Left cardiac atrium (tissue), 4 donors: ENCODE measurements at regions not wholly inside any gene's neighbourhood (a gene's known extent, or its start where the extent isn't known, plus 50 kb on each side); places are given as distances from the start of the nearest gene placed in this dataset.
"Not testable (repeated sequence)": the region's sequence is repeated elsewhere in the genome, so short reads cannot be mapped to it uniquely, and the experiment has no call there.

Experiments used
- ATAC-seq, 2 donors: fragments of 200-7000 bp; cut with Tn5 transposase; one replicate each; pipeline ENCODE4 v1.9.1; 2020; ENCODE audit warnings: mild to moderate bottlenecking in 2 of 2, moderate library complexity in 2 of 2
- DNase-seq: peaks from one replicate; pipeline ENCODE4 v3.0.0-alpha.2; 2020
- intact Hi-C, 2 donors: fragments of 100-400 bp; cut with DNase I; formaldehyde crosslinking; loops; one replicate each; pipeline versions ENCODE4 v1.14.1 to v1.15.1; 2022 to 2023
- donor health status: DM: no; HTN: yes; CAD: no.
- donor health status: DM: no; HTN: yes; CAD: no; lungs with severe emphysema.
- donor health status: DM: yes; HTN: yes; CAD: no.
- donor health status: Dilated cardiomyopathy.

DNA sequence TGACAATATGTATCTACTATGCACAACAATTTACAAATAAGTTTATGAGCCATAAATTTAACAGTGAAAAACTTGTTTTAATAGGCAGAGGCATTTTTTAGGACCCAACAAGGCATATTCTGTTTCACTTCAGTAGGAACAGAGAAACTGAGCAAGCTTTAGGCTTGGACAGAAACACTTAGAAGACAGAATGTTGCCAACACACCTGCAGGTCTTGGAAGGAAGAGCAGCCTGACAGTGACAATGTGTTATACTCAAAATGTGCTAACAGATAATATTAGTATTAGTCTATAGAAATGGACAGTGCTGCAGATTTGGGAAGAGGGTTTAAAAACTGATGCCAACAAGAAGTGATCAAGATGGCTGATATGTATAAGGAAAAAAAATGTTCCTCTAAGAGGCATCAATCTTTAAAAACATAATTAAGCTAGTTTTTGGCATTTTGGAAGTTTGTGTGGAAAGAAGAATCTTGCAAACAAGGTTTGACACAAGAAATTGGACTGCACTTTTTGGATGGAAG lies 297.1 kb upstream of the FSIP2 start:
- intact Hi-C loops, result no loop called here
- ATAC-seq, result no peak

DNA sequence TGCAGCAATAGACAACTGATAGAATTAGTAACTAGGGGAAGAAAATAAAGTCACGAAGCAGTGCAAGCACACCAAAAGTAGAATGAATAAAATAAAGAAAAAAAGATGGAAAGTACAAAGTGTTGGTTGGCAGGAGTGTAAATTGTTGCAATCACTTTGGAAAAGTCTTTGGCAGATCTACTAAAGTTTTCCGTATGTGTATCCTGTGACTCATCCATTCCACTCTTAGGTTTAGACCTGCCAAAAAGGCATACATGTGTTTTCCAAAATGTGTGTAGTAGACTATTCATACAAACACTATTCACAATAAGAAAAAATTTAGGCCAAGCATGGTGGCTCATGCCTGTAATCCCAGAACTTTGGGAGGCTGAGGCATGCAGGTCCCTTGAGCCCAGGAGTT lies 282.1 kb upstream of the FSIP2 start:
- ATAC-seq (peak in 1 of 2 donors; percentile 46), DNase-seq (no peak)
- intact Hi-C loops, result no loop called here

More for the DNA sequence above, 297.1 kb upstream of the FSIP2 start:
- DNase-seq, result no peak

DNA sequence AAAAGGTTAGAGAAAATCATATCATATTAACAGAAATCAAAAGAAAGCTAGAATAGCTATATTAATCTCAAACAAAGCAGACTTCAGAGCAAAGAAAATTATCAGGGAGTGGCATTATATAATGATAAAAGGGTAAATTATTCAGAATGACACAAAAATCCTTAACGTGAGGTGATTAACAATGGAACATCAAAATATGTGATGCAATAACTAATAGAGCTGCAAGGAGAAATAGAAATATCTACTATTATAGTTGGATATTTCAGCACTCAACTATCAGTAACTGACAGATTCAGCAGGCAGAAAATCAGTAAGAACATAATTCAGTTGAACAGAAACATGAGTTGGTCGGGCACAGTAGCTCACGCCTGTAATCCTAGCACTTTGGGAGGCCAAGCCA lies 275.1 kb upstream of the FSIP2 start:
- ATAC-seq (no peak), DNase-seq (no peak)
- intact Hi-C loops, result no loop called here

DNA sequence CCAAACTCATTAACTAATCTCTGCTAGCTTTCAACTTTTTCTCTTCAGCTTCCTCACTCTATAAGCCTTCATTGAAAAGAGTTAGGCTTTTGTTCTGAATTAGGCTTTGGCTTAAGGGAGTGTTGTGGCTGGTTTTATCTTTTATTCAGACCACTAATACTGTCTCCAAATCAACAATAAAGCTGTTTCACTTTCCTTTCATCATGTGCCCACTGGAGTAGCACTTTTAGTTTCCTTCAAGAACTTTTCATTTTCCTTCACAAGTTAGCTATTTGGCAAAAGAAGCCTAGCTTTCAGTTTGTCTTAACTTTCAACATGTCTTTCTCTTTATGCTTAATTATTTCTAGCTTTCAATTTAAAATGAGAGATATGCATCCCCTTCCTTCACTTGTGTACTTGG lies 271.7 kb upstream of the FSIP2 start:
- intact Hi-C loops, result no loop called here
- ATAC-seq (no peak), DNase-seq (no peak)

DNA sequence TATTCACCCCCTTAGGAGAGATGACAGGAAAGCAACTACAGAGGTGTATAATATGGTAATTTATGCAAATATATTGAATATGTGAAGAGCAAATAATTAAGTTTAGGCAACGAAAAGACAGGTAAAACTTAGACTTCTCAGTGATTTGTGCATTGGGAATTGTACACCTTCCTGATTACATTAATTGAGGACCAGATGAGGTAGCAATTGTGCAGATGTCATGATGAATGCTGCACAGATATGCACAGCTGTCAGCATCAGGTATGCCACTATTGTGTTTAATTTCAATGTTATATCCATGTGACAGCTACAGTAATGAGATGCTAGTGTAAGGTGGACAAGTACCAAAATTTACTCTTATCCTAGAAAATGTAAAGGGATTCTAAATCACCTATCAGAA lies 267.2 kb upstream of the FSIP2 start:
- intact Hi-C loops, result no loop called here
- ATAC-seq, result no peak
- DNase-seq, result no peak

DNA sequence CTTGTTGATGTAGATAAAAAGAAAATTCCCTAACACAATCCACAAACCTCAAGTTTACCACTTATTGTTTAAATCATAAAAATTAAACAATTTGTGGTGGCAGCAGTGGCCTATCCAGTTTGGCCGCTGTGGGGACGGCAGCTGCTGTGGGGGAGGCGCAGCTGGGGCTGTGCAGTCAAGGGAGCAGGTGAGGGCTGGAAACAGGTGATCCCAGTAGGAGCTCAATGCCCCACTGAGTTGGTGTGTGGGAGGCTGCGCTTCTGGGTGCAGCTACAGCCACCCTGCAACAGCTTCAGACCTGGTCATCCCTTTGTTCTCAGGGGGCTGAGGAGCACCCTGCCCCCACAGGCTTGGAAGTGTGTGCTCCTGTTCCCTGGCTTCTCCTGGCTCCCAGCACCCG lies 266.0 kb upstream of the FSIP2 start:
- ATAC-seq (no peak), DNase-seq (no peak)
- intact Hi-C loops, result no loop called here

DNA sequence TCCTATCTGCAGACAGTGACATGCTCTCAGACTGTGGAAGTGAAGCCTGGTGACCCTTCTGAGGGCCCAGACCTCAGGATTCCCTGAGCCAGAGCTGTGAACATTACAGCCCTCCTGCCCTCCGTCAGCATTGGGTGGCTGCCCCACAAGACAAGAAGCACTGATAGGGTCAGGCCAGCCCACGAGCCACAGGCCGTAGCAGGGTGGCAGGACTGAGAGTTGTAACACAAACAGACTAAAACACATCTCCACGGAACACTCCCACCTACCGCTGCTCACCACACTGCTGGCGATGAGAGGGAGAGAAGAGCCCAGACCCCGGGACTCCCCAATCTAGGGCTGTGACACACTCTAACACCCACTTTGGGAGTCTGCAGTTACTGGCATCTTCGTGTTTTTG lies 264.8 kb upstream of the FSIP2 start:
- ATAC-seq (no peak), DNase-seq (no peak)
- intact Hi-C loops, result no loop called here

DNA sequence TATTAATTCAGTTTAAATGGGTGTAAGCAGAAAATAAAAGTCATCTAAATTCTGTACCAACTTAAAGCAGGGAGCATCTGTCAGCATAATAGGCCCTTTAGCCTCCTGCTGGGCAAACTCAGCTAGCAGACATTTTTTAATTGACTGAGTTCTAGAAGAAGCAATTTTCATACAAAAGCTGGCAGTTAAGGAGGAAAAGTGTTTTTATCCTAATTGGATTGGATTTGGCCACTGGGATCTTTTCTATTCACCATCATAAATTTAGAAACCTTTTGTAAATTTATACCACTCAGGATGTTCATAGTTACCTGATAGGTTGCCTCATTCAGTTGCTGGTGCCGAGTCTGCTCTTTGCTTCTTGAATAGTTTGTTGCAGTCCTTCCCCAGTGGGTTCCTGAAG lies 262.7 kb upstream of the FSIP2 start:
- ATAC-seq (no peak), DNase-seq (no peak)
- intact Hi-C loops, result no loop called here

DNA sequence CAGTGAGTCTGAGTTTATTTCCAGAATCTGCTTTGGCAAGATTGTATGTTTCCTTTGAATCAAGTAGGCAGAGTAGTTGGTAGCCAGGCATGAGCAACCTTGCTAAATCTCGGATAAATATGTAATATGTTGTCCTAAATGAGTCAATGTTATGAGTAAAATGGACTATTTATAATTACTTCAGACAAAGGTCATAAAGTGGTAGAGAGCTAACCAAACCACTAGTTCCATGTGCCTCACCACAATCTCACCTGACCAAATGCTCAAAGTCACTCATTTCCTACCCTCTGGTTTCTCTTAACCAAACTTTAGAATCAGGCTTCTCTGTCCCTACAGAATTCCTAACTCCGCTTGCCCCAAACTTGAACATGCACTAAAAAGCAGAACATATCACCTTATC lies 261.2 kb upstream of the FSIP2 start:
- no peak for ATAC-seq
- intact Hi-C loops, result no loop called here
- DNase-seq, result no peak

DNA sequence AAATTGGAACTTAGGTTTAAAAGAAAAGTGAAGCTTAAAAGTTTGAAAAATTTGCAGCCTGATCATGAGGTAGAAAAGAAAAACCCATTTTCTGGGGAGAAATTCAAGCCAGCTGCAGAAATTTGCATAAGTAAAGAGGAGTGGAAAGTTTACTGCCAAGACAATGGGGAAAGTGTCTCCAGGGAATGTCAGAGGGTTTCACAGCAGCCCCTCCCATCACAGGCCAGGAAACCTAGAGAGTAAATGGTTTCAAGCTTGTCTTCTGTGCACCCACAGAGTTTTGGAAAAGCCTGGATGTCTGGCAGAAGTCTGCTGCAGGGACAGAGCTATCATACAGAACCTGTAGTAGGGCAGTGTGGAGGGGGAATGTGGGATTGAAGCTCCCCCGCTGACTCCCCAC lies 254.0 kb upstream of the FSIP2 start:
- intact Hi-C loops, result no loop called here
- no peak for ATAC-seq
- DNase-seq, result no peak

DNA sequence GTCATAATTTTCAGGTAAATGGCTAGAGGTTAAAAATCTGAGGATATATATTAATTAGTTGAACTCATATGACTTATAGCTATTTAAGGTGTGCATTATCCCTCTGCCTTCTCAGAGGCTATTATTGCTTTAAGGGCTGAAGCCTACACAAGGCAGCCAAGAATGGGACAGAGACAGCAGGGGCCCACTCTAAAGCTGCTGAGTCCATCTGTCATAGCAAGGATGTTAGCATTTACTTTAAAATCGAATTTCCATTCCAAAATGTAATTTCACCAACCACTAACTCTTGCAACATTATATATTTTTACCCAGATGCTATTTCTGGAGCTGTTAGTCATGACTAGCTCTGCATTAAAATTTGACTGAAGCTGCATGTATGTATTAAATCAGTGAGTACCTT lies 236.3 kb upstream of the FSIP2 start:
- DNase-seq (no peak), ATAC-seq (no peak)
- intact Hi-C loops, result no loop called here

DNA sequence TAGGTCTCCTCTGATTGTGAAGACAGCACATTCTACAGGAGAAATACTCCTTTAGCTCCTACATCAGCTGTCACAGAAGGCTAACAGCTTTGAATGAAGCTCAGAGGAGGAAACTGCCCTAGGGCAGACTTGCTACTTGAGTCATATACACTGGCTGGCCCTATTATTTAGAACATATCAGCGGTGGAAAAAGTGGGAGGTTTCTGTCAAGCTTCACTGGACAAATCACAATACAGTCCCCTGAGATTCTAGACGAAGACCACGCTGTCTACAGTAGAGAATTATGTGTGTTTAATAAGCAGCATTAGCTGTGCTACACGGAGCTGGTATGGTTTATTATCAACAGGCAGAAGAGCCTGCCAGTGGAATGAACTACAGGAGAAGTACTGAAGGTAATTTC lies 230.9 kb upstream of the FSIP2 start:
- intact Hi-C loops, result no loop called here
- DNase-seq, result no peak
- no peak for ATAC-seq

DNA sequence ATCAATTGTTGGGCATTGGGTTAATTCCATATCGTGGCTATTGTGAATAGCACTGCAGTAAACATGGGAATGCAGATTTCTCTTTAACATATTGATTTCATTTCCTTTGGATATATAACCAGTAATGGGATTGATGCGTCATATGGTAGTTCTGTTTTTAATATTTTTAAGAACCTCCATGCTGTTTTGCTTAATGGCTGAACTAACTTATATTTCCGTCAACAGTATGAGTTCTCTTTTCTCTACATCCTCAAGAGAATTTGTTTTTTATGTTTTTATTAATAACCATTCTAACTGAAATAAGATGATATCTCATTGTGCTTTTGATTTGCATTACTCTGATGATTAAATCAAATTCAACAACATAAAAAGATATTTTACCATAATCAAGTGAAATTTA lies 228.5 kb upstream of the FSIP2 start:
- no peak for DNase-seq
- no peak for ATAC-seq

DNA sequence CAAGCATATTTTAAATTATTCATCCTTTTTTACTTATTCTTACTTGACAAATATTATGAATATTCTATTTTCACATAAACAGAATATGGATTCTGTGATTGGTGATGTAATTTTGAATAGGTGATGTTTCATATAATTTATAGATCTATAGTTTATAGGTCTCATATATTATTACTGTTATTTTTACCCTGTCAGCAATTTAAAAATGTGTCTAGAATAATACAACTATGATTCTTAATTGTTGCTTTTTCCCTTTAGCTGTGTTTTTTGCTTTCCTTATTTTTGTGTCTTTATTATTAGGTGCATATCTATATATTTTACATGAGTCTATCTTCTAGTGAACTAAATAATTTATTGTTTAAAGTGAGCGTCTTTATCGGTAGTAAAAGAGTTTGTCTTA lies 226.7 kb upstream of the FSIP2 start:
- DNase-seq, result no peak
- no peak for ATAC-seq
- intact Hi-C loops, result no loop called here

More for the DNA sequence above, 228.5 kb upstream of the FSIP2 start:
- intact Hi-C loops, result no loop called here

DNA sequence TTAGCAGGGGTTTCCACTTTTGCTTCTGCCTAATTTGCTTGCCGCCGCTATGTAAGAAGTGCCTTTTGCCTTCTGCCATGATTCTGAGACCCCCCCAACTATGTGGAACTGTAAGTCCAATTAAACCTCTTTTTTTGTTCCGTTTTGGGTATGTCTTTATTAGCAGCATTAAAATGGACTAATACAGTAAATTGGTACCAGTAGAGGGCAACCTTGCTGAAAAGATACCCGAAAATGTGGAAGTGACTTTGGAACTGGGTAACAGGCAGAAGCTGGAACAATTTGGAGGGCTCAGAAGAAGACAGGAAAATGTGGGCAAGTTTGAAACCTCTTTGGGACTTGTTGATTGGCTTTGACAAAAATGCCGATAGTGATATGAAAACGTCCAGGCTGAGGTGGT lies 216.1 kb upstream of the FSIP2 start:
- ATAC-seq (no peak), DNase-seq (no peak)
- intact Hi-C loops, result no loop called here

DNA sequence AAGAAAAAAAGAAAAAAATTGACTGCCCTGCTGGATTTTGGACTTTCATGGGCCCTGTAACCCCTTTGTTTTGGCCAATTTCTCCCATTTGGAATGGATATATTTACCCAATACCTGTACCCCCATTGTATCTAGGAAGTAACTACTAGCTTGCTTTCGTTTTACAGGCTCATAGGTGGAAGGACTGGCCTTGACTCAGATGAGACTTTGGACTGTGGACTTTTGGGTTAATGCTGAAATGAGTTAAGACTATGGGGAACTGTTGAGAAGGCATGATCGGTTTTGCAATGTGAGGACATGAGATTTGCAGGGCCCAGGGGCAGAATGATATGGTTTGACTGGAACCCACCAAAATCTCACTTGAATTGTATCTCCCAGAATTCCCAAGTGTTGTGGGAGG lies 214.4 kb upstream of the FSIP2 start:
- DNase-seq, ATAC-seq, intact Hi-C loops: not testable (repeated sequence)

DNA sequence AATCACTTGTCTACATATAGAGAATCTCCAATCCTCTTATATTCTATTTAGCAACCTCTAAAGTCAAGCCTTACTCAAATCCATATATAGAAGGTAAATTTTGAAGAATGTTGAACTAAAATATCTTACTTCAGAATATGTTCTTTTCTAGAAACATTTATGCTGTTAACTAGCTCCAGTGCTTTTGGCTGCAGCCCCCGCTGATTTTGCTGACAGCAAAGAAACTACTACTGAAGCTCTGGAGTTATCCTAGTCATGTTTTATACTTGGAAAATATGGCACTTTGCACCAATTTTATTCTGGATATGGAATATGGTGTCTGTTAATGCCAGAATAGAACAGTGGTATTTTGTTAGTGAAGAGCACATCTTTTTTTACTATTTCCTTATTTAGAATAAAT lies 212.4 kb upstream of the FSIP2 start:
- DNase-seq, result no peak
- intact Hi-C loops, result no loop called here
- no peak for ATAC-seq

DNA sequence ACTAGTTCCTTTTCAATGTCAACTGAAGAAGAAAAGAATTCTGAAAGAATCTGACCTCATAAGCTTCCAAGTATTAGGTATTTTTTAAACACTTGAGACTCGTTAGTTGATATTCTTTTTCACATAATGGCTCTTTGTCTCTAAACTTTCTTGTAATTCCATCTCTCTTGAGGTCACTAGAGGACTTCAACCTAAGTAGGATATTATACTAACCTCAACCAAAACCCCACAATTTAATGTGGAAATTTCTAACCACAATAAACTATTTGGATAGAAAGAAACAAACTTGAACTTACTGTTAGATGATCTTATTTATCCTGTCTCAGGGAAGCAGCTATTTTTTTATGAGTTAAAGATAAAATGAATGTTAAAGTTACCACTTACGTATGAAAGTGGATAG lies 206.9 kb upstream of the FSIP2 start:
- ATAC-seq, result no peak
- intact Hi-C loops, result no loop called here
- DNase-seq, result no peak

DNA sequence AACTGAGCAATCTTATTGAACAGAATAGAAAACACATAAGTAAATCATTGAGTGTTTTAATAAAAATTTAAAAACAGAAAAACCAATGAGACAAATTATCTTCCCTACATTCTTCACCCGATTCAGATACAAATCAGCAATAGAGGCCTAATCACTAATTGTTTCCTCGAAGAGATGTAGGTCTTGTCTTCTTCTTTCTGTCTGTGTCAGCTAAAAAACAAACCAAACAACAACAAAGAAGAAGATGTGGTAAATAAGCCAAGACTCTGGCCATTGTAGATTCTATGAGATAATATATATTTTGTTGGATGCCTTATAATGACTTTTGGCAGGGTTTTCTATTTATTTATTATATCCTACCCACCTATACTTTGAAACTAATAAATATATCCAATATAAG lies 200.9 kb upstream of the FSIP2 start:
- DNase-seq (no peak), ATAC-seq (no peak)
- intact Hi-C loops, result no loop called here

DNA sequence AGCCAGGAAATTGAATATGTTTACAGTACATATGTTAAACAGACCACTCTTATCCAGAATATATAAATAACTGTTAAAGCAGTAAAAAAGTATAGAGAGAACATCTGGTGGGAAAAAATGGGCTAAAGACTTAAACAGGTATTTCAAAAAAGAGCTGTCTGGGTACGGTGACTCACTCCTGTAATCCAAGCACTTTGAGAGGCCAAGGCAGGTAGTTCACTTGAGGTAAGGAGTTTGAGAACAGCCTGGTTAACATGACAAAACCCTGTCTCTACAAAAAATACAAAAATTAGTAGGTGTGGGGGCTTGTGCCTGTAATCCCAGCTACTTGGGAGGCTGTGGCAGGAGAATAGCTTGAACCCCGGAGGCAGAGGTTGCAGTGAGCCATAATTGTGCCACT lies 171.4 kb upstream of the FSIP2 start:
- DNase-seq (no peak), ATAC-seq (no peak)
- intact Hi-C loops, result no loop called here

DNA sequence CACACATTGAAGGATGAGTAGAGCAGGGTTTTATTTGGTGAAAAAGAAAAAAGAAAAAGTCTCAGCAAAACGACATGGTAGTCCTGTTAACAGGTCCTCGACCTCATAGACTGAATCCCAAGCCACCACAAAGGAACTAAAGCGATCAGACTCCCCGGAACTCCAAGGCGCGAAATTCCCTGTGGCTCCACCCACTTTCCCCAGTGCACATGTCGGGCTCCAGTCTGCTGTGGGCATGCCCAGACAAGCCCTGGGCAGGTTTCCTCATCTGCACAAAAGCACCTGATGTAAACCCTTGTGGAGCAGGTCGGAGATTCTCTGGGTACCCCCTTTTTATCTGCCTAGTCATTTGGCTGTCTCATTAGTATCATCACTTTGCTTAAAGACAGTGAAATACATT lies 170.7 kb upstream of the FSIP2 start:
- ATAC-seq (no peak), DNase-seq (no peak)
- intact Hi-C loops, result no loop called here

DNA sequence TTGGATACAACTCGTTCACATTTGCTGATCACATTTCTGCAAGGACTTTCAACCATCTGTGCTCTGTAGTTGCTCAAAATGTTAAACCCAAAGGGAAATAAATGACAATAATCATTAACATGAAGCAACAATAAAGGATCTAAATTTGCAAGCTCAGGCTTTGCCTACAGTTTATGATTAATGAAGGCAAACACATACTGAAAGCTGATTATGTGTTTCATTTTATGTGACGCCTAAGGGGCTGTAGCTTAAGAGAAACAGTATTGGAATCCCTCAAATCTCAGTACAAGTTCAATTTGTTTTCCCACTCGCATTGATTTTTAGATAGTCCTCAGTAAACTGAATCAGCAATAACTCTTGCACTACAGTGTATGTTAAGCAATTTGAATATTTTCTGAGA lies 160.3 kb upstream of the FSIP2 start:
- intact Hi-C loops, result no loop called here
- DNase-seq, result no peak

More for the DNA sequence above, 160.3 kb upstream of the FSIP2 start:
- ATAC-seq, result no peak
